ENCODE measurements at regions not wholly inside any gene's neighbourhood (a gene's known extent, or its start where the extent isn't known, plus 50 kb on each side); places are given as distances from the start of the nearest gene placed in this dataset.

- Histone ChIP-seq H3K36me3 (ENCODE audit: control insufficient read depth, insufficient read depth, low read length) (no peaks in the 10 kb centered on the region), H3K27me3 (ENCODE audit: control insufficient read depth, insufficient read depth, low read length, poor library complexity, severe bottlenecking) (no peaks in the 10 kb centered on the region), H3K4me1 (ENCODE audit: control insufficient read depth, insufficient read depth, low read length) (no peaks in the 10 kb centered on the region), H3K9ac (ENCODE audit: extremely low read depth, low read length, poor library complexity, severe bottlenecking) (no peak overlapping the region), H3K27ac (ENCODE audit: low read depth, low read length) (no peak overlapping the region), H3K9me3 (ENCODE audit: control insufficient read depth, low read length) (no peaks in the 10 kb centered on the region), H3K4me3 (ENCODE audit: low read length) (no peak overlapping the region)
- peaks cover 3% of the 10 kb centered on the region for H3K9me3 Mint-ChIP-seq
- no peak for TF ChIP-seq CTCF (conservative IDR thresholded peaks at IDR 0.05)
- H3K27me3 Mint-ChIP-seq (ENCODE audit: insufficient read depth): peaks cover 3% of the 10 kb centered on the region
- H3K4me3 Mint-ChIP-seq: no peak overlapping the region
- H3K4me1 Mint-ChIP-seq: peaks cover 3% of the 10 kb centered on the region
- DNase-seq: no peak
- H3K36me3 Mint-ChIP-seq (ENCODE audit: low read depth): no peaks in the 10 kb centered on the region
- 100% methylated on average over 1 of the region's 1 CpG; no CpG with 5 or more reads in 1 of the 2 experiments for WGBS, 2 experiments (ENCODE audit: insufficient coverage in 1 of 2, insufficient read length in 1 of 2)
- H3K27ac Mint-ChIP-seq: no peak overlapping the region
Measured at GRCh38 chr11:4194889-4195288, 100.3 kb downstream of the RRM1 start.

- H3K36me3 Mint-ChIP-seq (ENCODE audit: low read depth): no peaks in the 10 kb centered on the region
- Histone ChIP-seq H3K4me1 (ENCODE audit: control insufficient read depth, insufficient read depth, low read length) (no peaks in the 10 kb centered on the region), H3K27ac (ENCODE audit: low read depth, low read length) (no peak overlapping the region), H3K27me3 (ENCODE audit: control insufficient read depth, insufficient read depth, low read length, poor library complexity, severe bottlenecking) (no peaks in the 10 kb centered on the region), H3K36me3 (ENCODE audit: control insufficient read depth, insufficient read depth, low read length) (no peaks in the 10 kb centered on the region), H3K4me3 (ENCODE audit: low read length) (no peak overlapping the region), H3K9me3 (ENCODE audit: control insufficient read depth, low read length) (no peaks in the 10 kb centered on the region), H3K9ac (ENCODE audit: extremely low read depth, low read length, poor library complexity, severe bottlenecking) (no peak overlapping the region)
- DNase-seq: no peak
- 86 to 100% methylated on average over 1 to 9 of the region's 9 CpGs for WGBS, 2 experiments (ENCODE audit: insufficient coverage in 1 of 2, insufficient read length in 1 of 2)
- peaks cover 11% of the 10 kb centered on the region for H3K27me3 Mint-ChIP-seq (ENCODE audit: insufficient read depth)
- no peaks in the 10 kb centered on the region for H3K9me3 Mint-ChIP-seq
- TF ChIP-seq CTCF (conservative IDR thresholded peaks at IDR 0.05): no peak
- H3K27ac Mint-ChIP-seq: no peak overlapping the region
- no peak overlapping the region for H3K4me3 Mint-ChIP-seq
- H3K4me1 Mint-ChIP-seq: peaks cover 15% of the 10 kb centered on the region
Measured at GRCh38 chr11:4191031-4191571, 96.5 kb downstream of the RRM1 start.

GRCh38 chr11:4190519-4190918 is 95.9 kb downstream of the RRM1 start:
- Mint-ChIP-seq H3K9me3 (no peaks in the 10 kb centered on the region), H3K4me1 (peaks cover 15% of the 10 kb centered on the region), H3K27me3 (ENCODE audit: insufficient read depth) (peaks cover 11% of the 10 kb centered on the region), H3K27ac (no peak overlapping the region), H3K4me3 (no peak overlapping the region), H3K36me3 (ENCODE audit: low read depth) (no peaks in the 10 kb centered on the region)
- H3K4me1 ChIP-seq (ENCODE audit: control insufficient read depth, insufficient read depth, low read length): no peaks in the 10 kb centered on the region
- no peak for DNase-seq
- no peak overlapping the region for H3K9ac ChIP-seq (ENCODE audit: extremely low read depth, low read length, poor library complexity, severe bottlenecking)
- no peak overlapping the region for H3K27ac ChIP-seq (ENCODE audit: low read depth, low read length)
- WGBS, 2 experiments (ENCODE audit: insufficient coverage in 1 of 2, insufficient read length in 1 of 2): 84 to 90% methylated on average over 7 to 8 of the region's 8 CpGs
- H3K9me3 ChIP-seq (ENCODE audit: control insufficient read depth, low read length): no peaks in the 10 kb centered on the region
- no peak overlapping the region for H3K4me3 ChIP-seq (ENCODE audit: low read length)
- TF ChIP-seq CTCF (conservative IDR thresholded peaks at IDR 0.05): no peak
- no peaks in the 10 kb centered on the region for H3K36me3 ChIP-seq (ENCODE audit: control insufficient read depth, insufficient read depth, low read length)
- no peaks in the 10 kb centered on the region for H3K27me3 ChIP-seq (ENCODE audit: control insufficient read depth, insufficient read depth, low read length, poor library complexity, severe bottlenecking)
